Adrenal gland (tissue), 9 donors: ENCODE measurements at regions not wholly inside any gene's neighbourhood (a gene's known extent, or its start where the extent isn't known, plus 50 kb on each side); places are given as distances from the start of the nearest gene placed in this dataset.

Experiments
- DNase-seq, 7 donors: peaks; one replicate each; pipeline ENCODE4 v3.0.0-alpha.2; 2019 to 2020
- H3K27ac ChIP-seq, 5 donors: fragments of 200-600 bp; sonication (generic) in 4 of 5; 1 replicate in 3 of 5; 2 replicates in 2 of 5; pipeline versions ENCODE4 v1.5.1 to v1.8.0; 2016 to 2020; ENCODE audit warnings: mild to moderate bottlenecking in 1 of 5
- H3K27me3 ChIP-seq: fragments of 200-600 bp; 2 replicates; pipeline ENCODE4 v1.8.0; 2021
- H3K36me3 ChIP-seq, 2 donors: fragments of 200-600 bp; replicated peaks in 1 of 2; 1 replicate in 1 of 2; 2 replicates in 1 of 2; pipeline versions ENCODE4 v1.5.1 to v1.8.0; 2018 to 2022
- H3K4me1 ChIP-seq, 2 donors: fragments of 200-600 bp; replicated peaks in 1 of 2; 1 replicate in 1 of 2; 2 replicates in 1 of 2; pipeline versions ENCODE4 v1.5.1 to v1.8.0; 2018 to 2021
- H3K4me3 ChIP-seq, 4 donors: fragments of 200-600 bp; sonication (generic) in 3 of 4; one replicate each; pipeline ENCODE4 v1.5.1; 2016 to 2018
- H3K9me3 ChIP-seq, 3 donors: fragments of 200-600 bp; sonication (generic) in 1 of 3; replicated peaks in 1 of 3; 1 replicate in 2 of 3; 2 replicates in 1 of 3; pipeline versions ENCODE4 v1.5.1 to v1.8.0; 2016 to 2021
- POLR2A ChIP-seq, 2 donors: fragments of 450-650 bp; IDR thresholded peaks; one replicate each; pipeline ENCODE4 v1.6.1; 2017; ENCODE audit warnings: antibody characterized with exemption in 2 of 2, mild to moderate bottlenecking in 2 of 2, moderate library complexity in 1 of 2
- WGBS, 4 donors: extraction: QIAGEN DNeasy Blood & Tissue Kit in 2 of 4; methylation state at CpG; one replicate each; pipeline versions ENCODE4 v1.1.5 to v1.1.7; 2013 to 2017; 5-methylcytosine and 5-hydroxymethylcytosine counted together
- intact Hi-C, 2 donors: fragments of 100-400 bp; cut with DNase I; formaldehyde crosslinking; loops; one replicate each; pipeline versions ENCODE4 v1.14.1 to v1.15.0; 2022 to 2023
- TF ChIP-seq, protein P1 (sequence below), 6 experiments: fragments of 450-650 bp in 4 of 6; fragments of 200-600 bp in 2 of 6; sonication (generic) in 1 of 6; IDR thresholded peaks; 1 replicate in 5 of 6; 2 replicates in 1 of 6; pipeline versions ENCODE4 v1.5.1 to v1.8.0; 2016 to 2021; ENCODE audit warnings: antibody characterized with exemption in 6 of 6, mild to moderate bottlenecking in 2 of 6, moderate library complexity in 1 of 6
- donor health status: healthy with polysubstance abuse.
- donor health status: Bipolar disorder and iron deficiency.
- donor health status: DM: yes; HTN: yes; CAD: no.
- donor health status: DM: no; HTN: no; CAD: no.
- donor health status: DM: no; HTN: no; CAD: no.

DNA sequence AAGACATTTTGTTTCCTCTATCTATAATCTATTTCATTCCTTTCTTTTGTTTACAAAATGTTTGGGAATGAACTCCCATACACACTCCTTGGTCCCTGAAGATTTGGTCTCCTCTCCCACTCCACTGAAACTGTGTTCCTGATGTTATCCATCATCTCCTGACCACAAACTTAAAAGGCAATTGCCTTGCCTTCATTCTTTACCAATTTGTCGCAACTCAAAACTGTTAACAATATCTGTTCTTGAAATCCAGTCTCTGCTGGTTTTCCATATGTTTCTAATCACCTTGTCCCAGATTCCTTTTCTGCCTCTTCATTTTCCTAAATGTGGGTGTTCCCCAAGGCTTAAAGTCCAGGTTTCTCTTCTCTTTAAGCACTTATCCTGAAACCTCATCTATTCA, 262.2 kb upstream of the TTC29 start:
- Histone ChIP-seq H3K27me3 (no peaks in the 10 kb centered on the region), H3K4me1 (no peaks in the 10 kb centered on the region), H3K4me3 (no peak overlapping the region), H3K36me3 (no peaks in the 10 kb centered on the region), H3K9me3 (no peaks in the 10 kb centered on the region), H3K27ac (no peak overlapping the region)
- DNase-seq, result no peak
- 72 to 86% (median 85%) methylated on average over 1 of the region's 1 CpG for WGBS, 4 donors
- TF ChIP-seq POLR2A (IDR thresholded peaks at IDR 0.05), result no peak
- TF ChIP-seq, protein P1, sequence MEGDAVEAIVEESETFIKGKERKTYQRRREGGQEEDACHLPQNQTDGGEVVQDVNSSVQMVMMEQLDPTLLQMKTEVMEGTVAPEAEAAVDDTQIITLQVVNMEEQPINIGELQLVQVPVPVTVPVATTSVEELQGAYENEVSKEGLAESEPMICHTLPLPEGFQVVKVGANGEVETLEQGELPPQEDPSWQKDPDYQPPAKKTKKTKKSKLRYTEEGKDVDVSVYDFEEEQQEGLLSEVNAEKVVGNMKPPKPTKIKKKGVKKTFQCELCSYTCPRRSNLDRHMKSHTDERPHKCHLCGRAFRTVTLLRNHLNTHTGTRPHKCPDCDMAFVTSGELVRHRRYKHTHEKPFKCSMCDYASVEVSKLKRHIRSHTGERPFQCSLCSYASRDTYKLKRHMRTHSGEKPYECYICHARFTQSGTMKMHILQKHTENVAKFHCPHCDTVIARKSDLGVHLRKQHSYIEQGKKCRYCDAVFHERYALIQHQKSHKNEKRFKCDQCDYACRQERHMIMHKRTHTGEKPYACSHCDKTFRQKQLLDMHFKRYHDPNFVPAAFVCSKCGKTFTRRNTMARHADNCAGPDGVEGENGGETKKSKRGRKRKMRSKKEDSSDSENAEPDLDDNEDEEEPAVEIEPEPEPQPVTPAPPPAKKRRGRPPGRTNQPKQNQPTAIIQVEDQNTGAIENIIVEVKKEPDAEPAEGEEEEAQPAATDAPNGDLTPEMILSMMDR (IDR thresholded peaks at IDR 0.05), result no peak
- intact Hi-C loops, result no loop called here

DNA sequence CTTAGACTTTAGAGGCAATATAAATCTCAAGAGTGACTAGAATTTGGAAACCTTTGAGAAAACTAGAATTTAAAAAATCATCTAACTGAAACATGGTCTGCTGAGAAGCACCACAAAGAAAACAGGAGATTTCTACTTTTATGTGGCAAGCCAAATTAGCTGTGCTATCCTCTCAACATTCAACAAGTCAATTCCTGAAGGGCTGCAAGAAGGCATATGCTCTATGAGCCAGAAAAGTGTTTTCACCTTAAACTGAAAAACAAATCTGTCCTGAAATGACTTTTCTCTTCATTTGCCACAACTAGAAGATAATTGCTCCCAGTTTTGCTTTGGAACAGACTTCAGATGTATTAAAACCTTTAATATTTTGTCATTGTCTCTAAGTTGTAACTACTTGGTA, 263.2 kb upstream of the EDNRA start:
- Histone ChIP-seq H3K36me3 (no peaks in the 10 kb centered on the region), H3K27me3 (no peaks in the 10 kb centered on the region), H3K9me3 (no peaks in the 10 kb centered on the region), H3K4me1 (no peaks in the 10 kb centered on the region), H3K27ac (no peak overlapping the region), H3K4me3 (no peak overlapping the region)
- no peak for TF ChIP-seq POLR2A (IDR thresholded peaks at IDR 0.05)
- TF ChIP-seq, protein P1 (IDR thresholded peaks at IDR 0.05), result no peak
- intact Hi-C loops, result no loop called here
- DNase-seq, result no peak

DNA sequence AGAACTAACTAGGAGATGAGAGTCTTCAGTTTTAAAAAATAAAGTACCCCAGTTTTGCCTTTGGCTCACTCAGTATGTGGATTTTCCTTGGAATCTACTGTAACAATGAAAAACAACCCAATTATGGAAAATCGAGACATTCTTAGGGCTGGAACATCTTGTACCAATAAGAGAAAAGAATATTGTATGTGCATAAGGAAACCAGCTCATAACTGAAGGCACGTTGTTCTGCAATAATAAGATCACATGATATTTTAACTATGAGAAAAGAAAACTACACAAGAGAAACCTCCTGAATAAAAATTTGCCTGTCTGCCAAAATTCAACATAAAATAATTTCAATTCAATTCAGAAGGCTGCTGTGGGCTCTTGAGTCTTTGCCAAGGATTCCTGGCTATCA, 261.8 kb upstream of the EDNRA start:
- Histone ChIP-seq H3K27me3 (no peaks in the 10 kb centered on the region), H3K36me3 (no peaks in the 10 kb centered on the region), H3K4me3 (no peak overlapping the region), H3K9me3 (no peaks in the 10 kb centered on the region), H3K27ac (no peak overlapping the region), H3K4me1 (no peaks in the 10 kb centered on the region)
- intact Hi-C loops, result no loop called here
- DNase-seq, result no peak
- 51 to 53% (median 52%) methylated on average over 2 of the region's 2 CpGs for WGBS, 4 donors
- TF ChIP-seq, protein P1 (IDR thresholded peaks at IDR 0.05), result no peak
- no peak for TF ChIP-seq POLR2A (IDR thresholded peaks at IDR 0.05)

DNA sequence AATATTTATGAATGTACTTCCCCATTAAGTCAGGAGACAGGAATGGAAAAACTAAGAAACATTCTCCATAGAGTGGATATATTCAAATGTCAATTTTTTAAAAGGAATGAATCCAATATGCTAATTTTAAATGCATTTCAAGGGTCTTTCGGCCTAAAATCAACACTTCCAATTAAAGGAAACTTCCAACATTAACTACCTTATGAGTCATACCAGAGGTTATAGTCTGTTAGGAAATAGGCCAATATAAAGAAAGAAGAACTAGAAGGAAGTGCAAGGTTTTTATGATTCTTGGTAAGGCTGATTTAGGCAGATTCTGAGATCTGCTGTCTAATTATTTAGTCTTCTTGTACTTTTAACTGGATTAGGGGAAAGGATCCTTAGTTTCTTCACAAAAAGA, 260.1 kb upstream of the EDNRA start:
- WGBS, 4 donors, result 56 to 74% (median 68%) methylated on average over 1 of the region's 1 CpG
- DNase-seq, result no peak
- H3K4me3 ChIP-seq, result no peak overlapping the region
- intact Hi-C loops, result no loop called here
- no peaks in the 10 kb centered on the region for H3K9me3 ChIP-seq
- no peaks in the 10 kb centered on the region for H3K4me1 ChIP-seq
- no peak overlapping the region for H3K27ac ChIP-seq
- H3K36me3 ChIP-seq, result no peaks in the 10 kb centered on the region
- TF ChIP-seq, protein P1 (IDR thresholded peaks at IDR 0.05), result no peak
- TF ChIP-seq POLR2A (IDR thresholded peaks at IDR 0.05), result no peak
- no peaks in the 10 kb centered on the region for H3K27me3 ChIP-seq
